ENCODE measurements at regions not wholly inside any gene's neighbourhood (a gene's known extent, or its start where the extent isn't known, plus 50 kb on each side); places are given as distances from the start of the nearest gene placed in this dataset.

- TF ChIP-seq GATA3 (IDR thresholded peaks at IDR 0.05; ENCODE audit: low read depth, low read length) (no peak), GATA2 (IDR thresholded peaks at IDR 0.05; ENCODE audit: low read depth, low read length) (no peak)
Observed at GRCh38 chr5:93053825-93054224, 527.2 kb downstream of the NR2F1-AS1 start.
